Urinary bladder (tissue), 3 donors: ENCODE measurements at regions not wholly inside any gene's neighbourhood (a gene's known extent, or its start where the extent isn't known, plus 50 kb on each side); places are given as distances from the start of the nearest gene placed in this dataset.

ENCODE experiments used
- DNase-seq: peaks from one replicate; pipeline ENCODE4 v3.0.0-alpha.2; 2015; ENCODE audit errors: extremely low spot score
- H3K27ac ChIP-seq: one replicate; pipeline ENCODE4 v1.5.1; 2013; ENCODE audit warnings: low read depth, mild to moderate bottlenecking, moderate library complexity
- H3K36me3 ChIP-seq: one replicate; pipeline ENCODE4 v1.6.1; 2013; ENCODE audit warnings: mild to moderate bottlenecking, moderate library complexity; ENCODE audit not compliant: insufficient read depth
- H3K4me1 ChIP-seq: one replicate; pipeline ENCODE4 v1.6.1; 2013; ENCODE audit warnings: mild to moderate bottlenecking, moderate library complexity; ENCODE audit not compliant: insufficient read depth
- H3K4me3 ChIP-seq: one replicate; pipeline ENCODE4 v1.5.1; 2013; ENCODE audit warnings: low read depth, low read length
- WGBS: extraction: QIAGEN DNeasy Blood & Tissue Kit; methylation state at CpG from one replicate; pipeline ENCODE4 v1.1.7; 2013; 5-methylcytosine and 5-hydroxymethylcytosine counted together
- donor health status: healthy with polysubstance abuse.
- donor health status: healthy.

DNA sequence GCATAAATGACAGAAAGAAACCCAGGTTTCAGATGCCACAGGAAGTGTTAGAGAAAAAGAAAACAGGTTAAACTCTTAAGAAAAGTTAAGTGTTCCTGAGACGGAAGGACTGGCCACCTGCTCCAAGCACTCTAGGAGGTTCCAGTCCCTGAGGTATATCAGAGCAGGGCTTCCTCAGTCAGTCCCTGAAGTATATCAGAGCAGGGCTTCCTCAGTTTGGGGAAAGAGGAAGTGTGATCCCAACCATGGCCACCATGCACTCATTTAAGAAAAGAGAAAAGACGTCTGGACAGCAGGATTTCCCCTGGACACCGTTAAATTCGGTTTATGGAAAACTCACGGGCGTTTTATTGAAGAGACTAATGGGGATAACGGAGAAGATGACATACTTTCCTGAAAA is 133.4 kb upstream of the PFKP start:
- Histone ChIP-seq H3K4me3 (no peak overlapping the region), H3K4me1 (no peaks in the 10 kb centered on the region), H3K27ac (no peak overlapping the region), H3K36me3 (no peaks in the 10 kb centered on the region)
- no peak for DNase-seq
- 75% methylated on average over 7 of the region's 7 CpGs for WGBS

DNA sequence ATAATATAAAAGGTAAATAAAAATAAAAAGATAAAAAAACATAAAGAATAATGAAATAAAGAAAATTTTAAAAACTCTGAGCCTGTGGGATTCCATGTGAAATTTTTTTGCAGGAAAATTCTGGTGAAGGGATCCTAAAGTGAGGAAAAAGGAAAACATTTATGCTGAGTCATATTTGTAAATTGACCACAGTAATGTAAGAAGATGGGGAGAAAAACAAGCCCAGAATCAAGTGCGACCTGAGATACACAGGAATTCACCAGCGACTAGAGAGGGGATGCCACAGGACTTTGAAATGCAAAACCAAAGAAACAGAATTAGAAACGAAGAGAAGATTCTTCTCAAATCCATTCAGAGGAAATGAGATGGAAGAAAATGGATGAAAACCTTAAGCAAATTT is 133.8 kb upstream of the PFKP start:
- no peak for DNase-seq
- no peaks in the 10 kb centered on the region for H3K36me3 ChIP-seq
- H3K27ac ChIP-seq = no peak overlapping the region
- H3K4me3 ChIP-seq = no peak overlapping the region
- no peaks in the 10 kb centered on the region for H3K4me1 ChIP-seq
- 79% methylated on average over 3 of the region's 3 CpGs for WGBS

DNA sequence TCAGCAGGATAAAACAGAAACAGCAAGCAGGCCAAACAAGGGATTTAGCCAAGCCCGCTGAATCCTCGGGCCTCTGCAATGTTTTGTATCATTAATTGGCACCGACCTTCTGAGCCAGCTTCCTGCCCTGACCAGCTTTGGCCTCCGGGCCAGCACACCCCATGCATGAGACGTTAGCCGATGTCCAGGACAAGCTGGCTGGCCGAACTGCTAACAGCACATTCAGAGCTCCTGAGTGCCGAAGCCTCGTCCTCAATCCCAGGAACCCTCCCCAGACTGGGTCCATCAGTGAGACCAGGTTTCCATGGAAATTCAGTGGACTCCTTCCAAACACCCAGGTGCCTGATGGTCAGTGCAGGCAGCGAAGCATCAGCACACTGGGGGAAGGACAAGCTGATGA is 134.3 kb upstream of the PFKP start:
- DNase-seq = no peak
- Histone ChIP-seq H3K4me1 (no peaks in the 10 kb centered on the region), H3K27ac (no peak overlapping the region), H3K36me3 (no peaks in the 10 kb centered on the region), H3K4me3 (no peak overlapping the region)
- WGBS = 79% methylated on average over 10 of the region's 10 CpGs

DNA sequence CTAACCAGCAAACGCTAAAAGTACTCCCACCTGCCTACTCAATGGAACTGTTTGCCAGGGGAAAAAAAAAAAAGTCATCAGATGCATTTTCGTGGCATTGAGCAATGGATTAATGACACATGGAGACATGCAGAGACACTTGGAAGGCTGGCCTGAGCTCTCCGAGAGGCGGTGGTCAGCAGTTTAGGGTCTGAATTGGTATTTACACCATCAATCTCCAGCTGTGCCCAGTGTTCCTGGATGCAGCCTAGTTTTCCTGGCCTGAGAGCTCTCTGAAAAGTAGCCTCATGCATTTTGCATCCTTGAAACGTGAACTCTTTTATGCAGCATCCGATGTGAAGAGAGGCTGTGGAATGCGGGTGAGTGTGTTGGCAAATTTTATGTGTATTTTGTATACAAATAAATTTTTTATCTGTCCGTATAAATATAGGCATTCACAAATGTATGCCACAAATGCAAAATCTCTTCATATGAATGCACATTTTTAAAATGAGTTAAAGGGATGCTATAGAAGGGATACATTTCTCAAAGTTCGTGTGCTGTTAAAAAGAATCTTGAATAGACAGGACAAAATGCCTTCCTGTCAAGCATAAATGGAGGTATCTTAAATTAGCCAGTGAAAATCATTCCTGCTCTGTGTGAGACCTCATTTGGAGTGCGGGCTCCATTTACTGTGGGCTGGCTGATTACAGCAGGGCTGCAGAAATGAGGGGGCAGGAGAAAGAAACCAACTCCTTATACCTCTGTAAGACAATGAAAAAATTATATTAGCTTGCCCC is 137.7 kb upstream of the PFKP start:
- WGBS = 67% methylated on average over 10 of the region's 10 CpGs

DNA sequence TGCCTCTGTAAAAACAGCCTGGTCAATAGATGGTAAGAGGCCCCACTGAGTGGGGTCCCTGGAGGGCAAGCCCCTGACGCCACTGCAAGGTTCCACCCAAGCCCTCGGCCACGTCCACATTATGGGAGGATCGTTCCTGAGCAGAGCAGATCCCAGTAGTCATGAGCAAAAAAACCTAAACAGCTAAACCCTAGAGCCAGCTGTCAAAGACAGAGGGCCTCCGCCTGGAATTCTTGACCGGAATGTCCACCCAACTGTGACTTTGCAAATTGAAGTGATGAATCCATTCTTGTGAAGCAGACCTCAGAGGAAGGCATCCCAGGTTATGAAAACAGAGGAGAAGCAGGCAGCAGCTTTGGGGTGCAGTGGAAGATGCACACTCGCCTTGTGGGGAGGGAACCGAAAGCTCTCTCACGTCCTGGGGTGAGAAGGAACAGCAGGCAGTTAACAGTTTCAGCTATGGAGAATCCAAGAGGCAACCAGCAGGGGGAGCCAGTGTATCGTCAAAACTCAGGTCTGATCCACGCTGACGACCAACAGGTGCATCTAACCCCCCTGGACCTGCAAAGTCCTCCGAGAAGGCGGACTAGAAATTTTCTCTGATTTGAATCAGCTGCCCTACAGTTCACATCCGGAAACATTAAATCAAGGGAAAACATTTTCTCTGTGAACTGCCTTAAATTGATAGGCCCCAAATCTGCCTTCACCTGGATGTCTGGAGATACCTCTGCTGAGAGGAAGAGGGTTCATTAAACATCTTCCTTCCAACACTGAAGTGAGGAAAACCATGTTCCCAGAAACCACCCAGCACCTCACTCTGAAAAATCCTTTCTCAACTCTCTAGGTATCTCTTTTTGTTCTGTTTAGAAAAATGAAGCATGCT is 139.1 kb upstream of the PFKP start:
- Histone ChIP-seq H3K4me3 (no peak overlapping the region), H3K4me1 (no peaks in the 10 kb centered on the region), H3K36me3 (no peaks in the 10 kb centered on the region), H3K27ac (no peak overlapping the region)
- peak; percentile 5 for DNase-seq
- 30% methylated on average over 15 of the region's 15 CpGs for WGBS

More for the DNA sequence above, 137.7 kb upstream of the PFKP start:
- no peaks in the 10 kb centered on the region for H3K36me3 ChIP-seq
- no peak overlapping the region for H3K27ac ChIP-seq
- DNase-seq = no peak
- H3K4me3 ChIP-seq = no peak overlapping the region
- H3K4me1 ChIP-seq = no peaks in the 10 kb centered on the region

DNA sequence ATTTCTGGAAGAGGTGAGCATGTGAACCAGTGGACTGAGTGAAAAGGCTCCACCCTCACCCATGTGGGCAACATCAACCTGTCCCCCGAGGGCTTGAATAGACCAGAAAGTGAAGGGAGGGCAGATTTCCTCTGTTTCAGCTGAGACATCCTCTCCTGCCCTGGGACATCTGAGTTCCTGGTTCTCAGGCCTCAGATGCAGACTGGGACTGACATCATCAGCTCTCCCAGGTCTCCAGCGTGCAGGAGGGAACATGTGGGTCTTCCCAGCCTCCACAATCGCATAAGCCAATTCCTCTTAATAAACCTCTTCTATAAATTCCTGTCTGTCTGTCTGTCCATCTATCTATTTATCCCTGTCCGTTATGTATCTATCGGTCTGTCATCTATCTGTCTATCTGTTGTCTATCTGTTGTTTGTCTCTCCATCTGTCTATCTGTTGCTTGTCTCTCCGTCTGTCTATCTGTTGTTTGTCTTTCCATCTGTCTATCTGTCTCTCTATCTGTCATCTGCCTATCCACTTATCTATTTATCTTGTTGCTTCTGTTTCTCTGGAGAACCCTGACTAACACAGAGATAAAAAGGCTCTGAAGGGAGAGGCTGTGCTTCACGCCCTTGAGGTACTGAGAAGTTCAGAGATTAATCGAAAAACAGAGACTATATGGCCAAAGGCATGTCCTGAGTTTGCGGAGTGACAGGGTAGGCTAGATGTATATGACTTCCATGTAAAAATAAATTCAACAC is 140.3 kb upstream of the PFKP start:
- no peak overlapping the region for H3K4me3 ChIP-seq
- DNase-seq = no peak
- H3K4me1 ChIP-seq = no peaks in the 10 kb centered on the region
- H3K27ac ChIP-seq = no peak overlapping the region
- 88% methylated on average over 9 of the region's 9 CpGs for WGBS
- H3K36me3 ChIP-seq = no peaks in the 10 kb centered on the region

DNA sequence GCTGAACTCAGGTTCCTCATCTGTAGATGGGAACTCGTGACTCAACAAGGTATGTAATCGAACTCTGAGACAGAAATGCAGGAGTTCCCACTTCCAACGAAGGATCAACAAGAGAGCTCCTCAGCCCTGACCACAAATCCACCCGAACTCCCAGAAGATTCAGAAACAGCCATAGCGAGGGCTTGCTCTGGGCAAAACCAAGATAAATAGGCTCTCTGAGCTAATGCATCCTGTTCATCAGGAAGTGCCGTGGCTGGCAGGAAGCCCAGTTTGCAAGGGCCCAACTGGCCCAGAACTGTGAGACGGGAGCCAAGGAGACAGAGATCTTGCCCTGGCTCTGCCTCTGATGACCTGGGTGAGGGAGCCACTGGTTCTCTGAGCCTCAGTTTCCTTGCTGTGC is 141.7 kb upstream of the PFKP start:
- Histone ChIP-seq H3K27ac (no peak overlapping the region), H3K4me1 (no peaks in the 10 kb centered on the region), H3K36me3 (no peaks in the 10 kb centered on the region), H3K4me3 (no peak overlapping the region)
- DNase-seq = no peak
- WGBS = 42% methylated on average over 7 of the region's 7 CpGs

DNA sequence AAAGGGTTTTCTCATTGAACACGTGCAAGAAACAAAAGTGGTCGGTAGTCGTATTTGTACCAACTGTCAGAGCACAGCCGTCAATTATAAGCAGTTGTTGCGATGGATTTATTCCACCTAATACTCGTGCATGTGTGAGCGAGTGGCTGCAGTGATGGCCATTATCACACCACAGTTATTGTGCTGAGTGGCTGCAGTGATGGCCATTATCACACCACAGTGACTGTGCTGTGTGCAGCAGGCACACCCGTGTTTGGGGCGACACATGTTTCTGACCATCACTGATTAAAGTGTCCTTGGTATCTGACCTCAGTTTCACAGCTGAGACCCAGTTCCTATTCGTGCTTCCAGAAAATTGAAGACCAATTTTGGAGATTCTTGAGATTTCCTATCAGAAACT is 142.9 kb upstream of the PFKP start:
- Histone ChIP-seq H3K4me1 (no peaks in the 10 kb centered on the region), H3K36me3 (no peaks in the 10 kb centered on the region), H3K4me3 (no peak overlapping the region), H3K27ac (no peak overlapping the region)
- 91% methylated on average over 10 of the region's 10 CpGs for WGBS
- no peak for DNase-seq

DNA sequence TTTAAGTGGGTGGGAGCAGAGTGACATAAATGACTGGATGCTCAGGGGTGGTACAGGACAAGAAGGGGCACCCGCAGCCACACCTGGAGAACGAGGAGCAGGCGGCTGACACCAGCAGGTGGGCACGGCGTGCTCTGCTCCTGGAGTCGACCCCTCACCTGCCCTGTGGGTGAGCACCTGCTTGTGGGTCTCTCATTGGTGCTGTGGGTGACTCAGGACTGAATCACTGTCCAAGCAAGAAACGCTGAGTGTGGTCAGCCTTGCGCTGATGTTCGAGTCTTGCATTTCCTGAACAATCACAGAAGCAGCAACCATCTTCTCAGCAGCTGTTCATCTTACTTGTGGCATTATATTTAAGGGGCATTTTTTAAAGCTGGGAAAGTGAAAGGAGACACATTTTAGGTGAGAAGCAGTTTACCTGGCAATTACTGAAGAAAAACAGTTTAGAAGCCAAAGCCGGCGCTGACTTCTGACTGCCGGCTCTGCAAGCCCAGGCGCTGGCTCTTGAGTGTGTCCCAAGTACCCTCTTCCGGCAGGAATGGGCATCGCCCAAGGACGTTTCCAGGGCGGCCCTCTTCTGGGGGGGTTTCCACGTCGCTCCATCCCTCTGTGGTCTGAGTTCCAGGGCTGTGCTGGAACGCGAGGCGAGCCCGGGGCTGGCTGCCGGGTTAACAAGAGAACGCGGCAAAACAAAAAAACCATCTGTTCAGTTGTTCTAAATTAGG is 145.2 kb upstream of the PFKP start:
- 86% methylated on average over 26 of the region's 26 CpGs for WGBS
- Histone ChIP-seq H3K36me3 (no peaks in the 10 kb centered on the region), H3K27ac (no peak overlapping the region), H3K4me1 (no peaks in the 10 kb centered on the region), H3K4me3 (no peak overlapping the region)
- no peak for DNase-seq

DNA sequence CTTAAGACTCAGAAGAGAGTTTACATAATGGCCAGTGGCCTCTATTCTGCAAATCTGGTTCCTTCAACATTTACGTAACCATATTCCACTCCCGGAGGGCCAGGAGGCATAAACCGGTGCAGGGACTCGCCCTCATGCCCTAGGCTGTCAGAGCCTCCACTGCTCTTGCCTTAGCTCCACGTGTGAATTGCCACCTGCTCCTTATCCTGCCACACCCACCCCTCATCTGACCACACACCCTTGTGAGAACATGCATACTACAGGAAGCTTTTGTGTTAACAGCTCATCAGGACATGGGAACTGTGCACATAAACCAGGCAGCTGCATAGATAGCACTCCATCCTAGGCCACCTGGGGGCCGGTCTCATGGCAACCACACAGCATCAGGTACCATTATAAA is 146.7 kb upstream of the PFKP start:
- Histone ChIP-seq H3K36me3 (no peaks in the 10 kb centered on the region), H3K4me1 (no peaks in the 10 kb centered on the region), H3K4me3 (no peak overlapping the region), H3K27ac (no peak overlapping the region)
- 59% methylated on average over 6 of the region's 6 CpGs for WGBS
- DNase-seq = no peak

DNA sequence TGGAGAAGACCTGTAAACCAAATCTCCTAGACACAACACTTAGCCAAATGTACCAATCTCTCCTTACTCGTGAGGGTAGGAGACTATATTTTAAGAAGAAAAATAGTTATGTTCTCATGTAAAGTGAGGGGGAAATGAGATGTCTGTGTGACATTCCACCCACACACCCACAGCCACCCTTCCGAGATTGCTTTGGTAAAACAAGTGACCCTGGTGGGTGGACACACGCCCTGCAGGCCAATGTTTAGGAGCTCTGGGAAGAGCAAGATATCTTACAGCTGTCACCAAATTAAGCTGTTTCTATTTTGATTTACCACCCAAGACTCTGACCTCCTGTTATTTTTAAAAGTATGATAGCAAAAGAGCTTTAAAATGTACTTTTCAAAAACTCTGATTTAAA is 147.2 kb upstream of the PFKP start:
- Histone ChIP-seq H3K4me3 (no peak overlapping the region), H3K36me3 (no peaks in the 10 kb centered on the region), H3K4me1 (no peaks in the 10 kb centered on the region), H3K27ac (no peak overlapping the region)
- DNase-seq = no peak
- 49% methylated on average over 3 of the region's 3 CpGs for WGBS

DNA sequence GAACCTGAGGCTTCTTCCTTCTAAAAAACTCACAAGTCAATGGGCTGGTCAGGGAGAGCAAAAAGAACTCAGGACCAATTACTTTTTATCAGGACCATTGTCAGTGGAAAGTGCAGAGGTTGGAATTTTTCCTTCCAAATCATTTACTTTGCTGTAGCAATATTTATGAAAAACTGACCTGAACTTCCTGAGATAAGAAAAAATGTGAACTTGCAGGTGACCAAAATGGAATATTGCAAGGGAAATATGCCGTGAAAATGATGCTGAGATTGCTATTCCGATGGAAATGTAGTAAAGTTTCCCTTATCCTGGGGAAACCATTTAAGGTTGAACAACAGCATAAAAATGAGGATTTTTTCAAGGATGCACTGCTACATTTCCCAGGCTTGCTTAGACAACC is 148.3 kb upstream of the PFKP start:
- H3K36me3 ChIP-seq = no peaks in the 10 kb centered on the region
- no peaks in the 10 kb centered on the region for H3K4me1 ChIP-seq
- 92% methylated on average over 2 of the region's 2 CpGs for WGBS
- no peak for DNase-seq
- H3K27ac ChIP-seq = no peak overlapping the region
- no peak overlapping the region for H3K4me3 ChIP-seq

DNA sequence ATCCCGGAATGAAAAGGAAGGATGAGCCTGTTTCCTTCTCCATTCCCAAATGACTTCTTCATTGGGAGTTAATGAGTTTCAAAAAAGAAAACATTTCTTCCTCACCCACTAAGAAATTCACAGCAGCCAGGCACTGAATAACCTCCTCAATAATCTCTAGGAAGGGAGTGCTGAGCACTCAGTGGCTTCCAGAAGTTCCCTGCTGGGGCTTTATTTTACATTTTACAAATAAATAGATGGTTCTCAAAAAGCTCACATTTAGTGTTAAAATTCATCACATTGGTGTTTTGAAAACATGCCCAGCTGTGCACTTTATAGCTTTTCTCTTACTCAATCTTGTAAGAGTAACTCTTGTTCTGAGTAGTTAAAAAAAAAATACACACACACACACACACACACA is 148.9 kb upstream of the PFKP start:
- Histone ChIP-seq H3K36me3 (no peaks in the 10 kb centered on the region), H3K27ac (no peak overlapping the region), H3K4me3 (no peak overlapping the region), H3K4me1 (no peaks in the 10 kb centered on the region)
- 81% methylated on average over 1 of the region's 1 CpG for WGBS
- DNase-seq = no peak
